Left cardiac atrium (tissue), 4 donors: ENCODE measurements at regions not wholly inside any gene's neighbourhood (a gene's known extent, or its start where the extent isn't known, plus 50 kb on each side); places are given as distances from the start of the nearest gene placed in this dataset.

Experiments
- ATAC-seq, 2 donors: fragments of 200-7000 bp; cut with Tn5 transposase; one replicate each; pipeline ENCODE4 v1.9.1; 2020; ENCODE audit warnings: mild to moderate bottlenecking in 2 of 2, moderate library complexity in 2 of 2
- DNase-seq: peaks from one replicate; pipeline ENCODE4 v3.0.0-alpha.2; 2020
- intact Hi-C, 2 donors: fragments of 100-400 bp; cut with DNase I; formaldehyde crosslinking; loops; one replicate each; pipeline versions ENCODE4 v1.14.1 to v1.15.1; 2022 to 2023
- donor health status: DM: no; HTN: yes; CAD: no.
- donor health status: DM: no; HTN: yes; CAD: no; lungs with severe emphysema.
- donor health status: DM: yes; HTN: yes; CAD: no.
- donor health status: Dilated cardiomyopathy.

DNA sequence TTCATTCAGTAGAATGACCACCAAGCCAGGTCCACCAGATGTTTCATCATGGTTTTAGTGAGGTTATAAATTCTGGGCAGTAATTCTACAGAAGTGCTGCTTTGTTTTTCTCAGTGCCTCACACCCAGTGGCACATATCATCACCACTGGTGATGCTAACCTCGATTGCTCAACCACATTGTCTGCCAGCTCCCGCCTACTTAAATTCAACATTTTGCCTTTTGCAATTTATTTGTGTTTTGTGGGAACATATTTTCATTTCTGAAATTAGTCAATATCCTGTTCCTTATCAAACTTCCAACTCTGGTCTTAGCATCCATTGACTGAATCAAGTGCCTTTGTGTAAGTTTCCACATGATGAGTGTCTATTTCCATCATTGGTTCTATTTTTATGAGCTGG lies 62.3 kb upstream of the TMEM178A start:
- ATAC-seq (peak in 1 of 2 donors; percentile 30), DNase-seq (no peak)
- intact Hi-C loops: no loop called here

- DNase-seq (no peak), ATAC-seq (no peak)
Measured at GRCh38 chr2:39604866-39605265, 60.9 kb upstream of the TMEM178A start.

GRCh38 chr2:39606585-39606984 lies 59.1 kb upstream of the TMEM178A start:
- intact Hi-C loops: no loop called here
- no peak for ATAC-seq
- DNase-seq: no peak

More at GRCh38 chr2:39604866-39605265, 60.9 kb upstream of the TMEM178A start:
- intact Hi-C loops: no loop called here

GRCh38 chr2:39607538-39608262 lies 58.0 kb upstream of the TMEM178A start:
- intact Hi-C loops: no loop called here
- ATAC-seq (no peak), DNase-seq (no peak)

DNA sequence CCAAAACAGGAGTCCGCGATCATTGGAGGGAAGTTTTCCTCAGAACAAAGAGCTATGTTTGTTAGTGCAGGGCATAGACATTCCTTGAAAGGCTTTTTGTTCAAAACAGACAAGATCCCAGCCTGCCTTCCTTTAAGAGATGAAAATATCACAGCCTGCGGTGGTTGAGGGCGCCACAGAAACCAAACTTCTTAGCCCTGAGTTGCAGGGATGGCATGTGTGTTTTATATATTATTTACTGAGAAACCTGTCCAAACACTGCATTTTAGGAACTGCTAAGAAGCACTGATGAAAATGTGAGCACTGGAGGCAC lies 57.5 kb upstream of the TMEM178A start:
- DNase-seq (no peak), ATAC-seq (no peak)
- intact Hi-C loops: no loop called here

- ATAC-seq: peak in 1 of 2 donors; percentile 53
- DNase-seq: no peak
- intact Hi-C loops: no loop called here
Measured at GRCh38 chr2:39608686-39609441, 56.9 kb upstream of the TMEM178A start.

- DNase-seq (no peak), ATAC-seq (no peak)
- intact Hi-C loops: no loop called here
Measured at GRCh38 chr2:39609917-39610316, 55.8 kb upstream of the TMEM178A start.

- intact Hi-C loops: no loop called here
- DNase-seq: no peak
- no peak for ATAC-seq
Measured at GRCh38 chr2:39615675-39616074, 50.0 kb upstream of the TMEM178A start.
